Activated T-cell treated with anti-CD3 and anti-CD28 coated beads for 48 hours (primary cell): ENCODE measurements at regions not wholly inside any gene's neighbourhood (a gene's known extent, or its start where the extent isn't known, plus 50 kb on each side); places are given as distances from the start of the nearest gene placed in this dataset.
"Not testable (repeated sequence)": the region's sequence is repeated elsewhere in the genome, so short reads cannot be mapped to it uniquely, and the experiment has no call there.

Experiments
- DNase-seq: peaks from one replicate; pipeline ENCODE4 v3.0.0-alpha.2; 2020; ENCODE audit warnings: low read depth

DNA sequence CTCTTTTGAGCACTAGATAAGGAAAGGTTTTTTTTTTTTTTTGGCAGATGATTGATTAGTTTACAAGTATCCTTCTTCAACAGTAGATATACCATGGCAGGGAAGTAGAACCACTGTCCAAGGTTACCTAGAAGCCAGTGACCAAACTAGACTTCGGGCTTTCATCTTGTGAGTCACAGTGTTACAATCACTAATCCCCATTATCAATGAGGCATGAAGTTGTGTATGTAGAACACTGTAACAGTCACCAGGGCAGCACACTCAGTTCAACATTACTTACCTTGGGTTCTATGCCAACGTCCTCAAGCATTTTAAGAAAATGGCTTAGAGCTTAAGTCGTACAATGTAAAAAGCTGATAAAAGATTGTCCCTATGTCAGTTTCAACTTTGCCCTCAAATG, 430.9 kb downstream of the ETS1 start:
- no peak for DNase-seq

DNA sequence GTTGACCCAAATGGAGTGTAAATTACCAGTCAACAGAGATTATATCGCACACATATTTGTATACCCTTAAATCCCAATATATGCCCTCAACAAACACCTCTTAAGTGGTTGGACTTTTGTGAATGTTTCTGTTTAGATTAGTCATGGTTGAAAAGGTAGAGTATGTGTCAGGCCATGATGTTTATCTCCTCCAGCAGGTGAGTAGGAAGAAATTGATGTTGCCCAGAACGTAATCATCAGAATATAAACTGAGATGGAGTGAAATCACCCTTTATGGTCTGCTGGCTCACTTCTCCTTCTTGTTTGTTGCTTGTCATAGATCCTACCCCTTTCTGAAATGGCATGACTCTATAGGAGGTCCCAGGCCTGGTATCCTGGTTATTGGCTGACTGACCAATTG, 431.8 kb downstream of the ETS1 start:
- DNase-seq: no peak

DNA sequence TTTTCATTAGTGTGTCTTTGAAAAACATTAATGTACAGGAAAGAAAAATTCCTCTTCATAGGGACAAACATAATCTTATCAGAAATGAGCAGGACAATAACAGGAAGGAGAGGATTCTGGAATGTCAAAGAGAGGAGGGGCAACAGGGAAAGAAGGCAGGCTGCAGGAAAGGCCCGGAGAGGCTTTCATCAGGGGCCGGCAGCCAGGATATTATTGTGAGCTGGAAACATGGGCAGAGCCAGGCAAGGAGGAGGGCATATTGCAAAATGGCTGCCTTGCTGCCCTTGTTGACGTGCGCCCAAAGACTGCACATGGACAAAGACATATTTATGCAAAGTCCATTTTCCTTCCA, 433.7 kb downstream of the ETS1 start:
- no peak for DNase-seq

DNA sequence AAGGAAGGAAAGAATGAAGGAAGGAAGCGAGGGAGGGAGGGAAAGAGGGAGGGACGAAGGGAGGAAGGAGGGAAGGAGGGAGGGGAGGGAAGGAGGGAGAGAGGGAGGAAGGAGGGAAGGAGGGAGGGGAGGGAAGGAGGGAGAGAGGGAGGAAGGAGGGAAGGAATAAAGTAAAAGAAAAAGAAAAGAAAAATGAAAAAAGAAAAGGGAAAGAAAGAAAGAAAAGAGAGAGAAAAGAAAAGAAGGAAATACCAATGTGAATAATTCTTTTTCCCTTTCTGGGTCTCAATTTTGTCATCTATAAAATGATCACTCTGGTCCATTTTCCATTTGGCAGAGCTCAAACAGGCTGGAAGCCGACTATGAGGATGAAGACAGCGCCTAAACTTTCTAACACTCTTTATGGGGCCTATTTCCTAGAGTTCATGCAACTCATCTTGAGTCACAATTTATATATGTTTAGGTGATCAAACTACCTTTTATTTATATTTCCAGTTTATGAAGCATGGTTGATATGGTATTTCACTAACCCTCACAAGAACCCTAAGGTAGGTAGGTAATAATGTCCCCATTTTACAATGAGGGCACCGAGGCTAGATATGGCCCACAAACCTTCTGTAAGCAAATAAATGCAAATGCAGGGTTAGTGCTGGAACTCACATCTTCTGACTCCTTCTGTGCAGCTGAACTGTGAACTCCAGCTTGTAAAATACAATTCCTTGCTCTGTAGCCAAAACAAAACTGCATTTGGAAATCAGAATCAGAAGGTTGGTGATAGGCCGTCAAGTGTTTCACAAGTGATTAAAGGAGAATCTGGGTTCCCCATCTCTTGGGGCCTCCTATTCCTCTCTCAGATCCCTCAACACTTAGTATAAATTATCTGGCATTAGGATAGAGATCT, 434.3 kb downstream of the ETS1 start:
- DNase-seq: no peak

GRCh38 chr11:128151780-128152179, 435.6 kb downstream of the ETS1 start:
- no peak for DNase-seq

- no peak for DNase-seq
Measured at GRCh38 chr11:128151338-128151737, 436.0 kb downstream of the ETS1 start.

GRCh38 chr11:128148208-128148607, 439.1 kb downstream of the ETS1 start:
- DNase-seq: no peak

DNA sequence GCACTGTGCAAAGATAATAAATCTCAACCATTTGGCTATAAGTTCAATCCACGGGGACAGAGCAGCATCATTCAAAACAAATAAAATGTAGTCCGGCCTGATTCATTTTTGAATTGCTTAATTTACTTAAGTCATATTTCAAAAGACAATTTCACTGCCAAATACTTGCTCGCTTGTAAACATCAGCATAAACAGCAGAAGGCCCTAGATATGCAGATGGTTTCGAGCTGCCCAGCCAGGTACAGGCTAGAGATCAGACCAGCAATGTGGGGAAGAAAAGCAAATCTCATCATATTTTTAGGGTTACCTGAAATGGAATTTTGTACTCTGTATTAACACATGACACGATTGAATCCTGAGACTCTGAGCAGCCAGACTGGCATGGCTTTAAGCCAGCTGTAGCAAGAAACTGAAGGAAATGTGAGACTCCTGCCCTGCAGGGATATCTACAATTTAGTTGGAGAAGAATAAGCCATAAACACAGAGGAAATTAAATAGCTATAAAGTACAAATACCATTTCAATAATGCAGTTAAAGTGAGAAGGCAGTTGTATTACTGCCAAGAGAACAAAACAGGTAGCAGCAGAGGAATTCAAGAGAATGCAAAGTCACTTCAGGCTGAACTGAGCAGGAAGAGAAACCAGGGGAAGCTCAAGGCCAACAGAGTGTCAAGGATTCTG, 440.3 kb downstream of the ETS1 start:
- DNase-seq: no peak

GRCh38 chr11:128140293-128140692, 447.1 kb downstream of the ETS1 start:
- DNase-seq: not testable (repeated sequence)

DNA sequence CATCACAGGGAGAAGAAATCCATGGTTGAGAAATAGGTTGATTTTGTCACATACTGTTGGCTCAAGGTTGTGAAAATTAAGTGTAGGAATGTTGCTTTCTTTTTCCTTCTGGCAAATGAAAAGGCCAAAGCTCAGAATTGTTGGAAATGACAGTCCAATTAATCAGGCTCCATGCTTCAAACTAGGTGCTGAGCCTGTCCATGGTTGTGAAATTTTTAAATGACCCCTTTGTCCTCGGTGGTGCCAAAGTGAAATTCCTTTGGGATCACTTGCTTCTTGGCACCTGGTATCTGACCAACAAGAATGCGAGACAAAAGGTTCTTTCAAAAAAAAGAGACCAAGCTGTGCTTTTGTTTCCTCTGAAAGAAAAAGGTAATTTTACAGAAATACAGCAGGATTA, 451.9 kb downstream of the ETS1 start:
- no peak for DNase-seq

- DNase-seq: no peak
Measured at GRCh38 chr11:128133501-128133900, 453.9 kb downstream of the ETS1 start.

GRCh38 chr11:128130052-128130451, 457.3 kb downstream of the ETS1 start:
- no peak for DNase-seq

GRCh38 chr11:128125723-128126122, 461.6 kb downstream of the ETS1 start:
- DNase-seq: no peak

DNA sequence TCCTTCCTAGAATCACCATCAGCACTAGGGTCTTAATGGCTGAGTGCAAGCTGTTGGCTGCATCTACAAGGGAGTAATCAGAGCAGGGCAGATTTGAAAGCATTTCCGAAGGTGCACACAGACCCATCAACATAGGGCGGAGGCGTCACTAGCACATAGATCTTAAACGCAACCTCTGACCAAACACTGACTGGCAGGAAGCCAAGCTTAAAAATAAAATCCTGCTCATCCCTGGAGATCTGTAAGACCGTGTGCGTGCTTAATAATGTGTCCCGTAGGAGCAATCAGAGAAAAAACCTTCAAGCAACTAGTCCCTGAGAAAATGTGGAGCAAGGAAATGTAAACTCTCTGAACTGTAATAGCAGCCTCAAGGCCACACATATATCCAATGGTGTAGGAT, 470.5 kb downstream of the ETS1 start:
- DNase-seq: no peak

- no peak for DNase-seq
Measured at GRCh38 chr11:128116447-128116846, 470.9 kb downstream of the ETS1 start.

GRCh38 chr11:128105950-128106349, 481.4 kb downstream of the ETS1 start:
- no peak for DNase-seq

DNA sequence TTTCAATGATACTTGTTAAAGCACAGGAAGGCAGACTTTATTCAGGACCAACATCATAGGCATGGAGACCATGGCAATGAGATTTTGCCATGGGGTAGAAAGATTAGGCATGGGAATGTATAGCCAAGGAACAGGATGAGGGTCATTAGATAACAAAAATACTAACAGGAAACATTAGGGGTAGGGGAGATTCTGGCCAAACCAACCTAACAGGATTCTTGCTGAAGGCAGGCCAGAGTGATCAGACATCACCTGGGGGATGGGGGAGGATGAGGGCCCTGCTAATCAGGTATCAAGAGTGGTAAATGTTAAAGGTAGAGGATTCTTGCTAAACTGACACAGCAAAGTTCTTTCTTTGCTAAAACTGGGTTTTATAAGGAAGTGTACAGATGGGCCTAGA, 481.8 kb downstream of the ETS1 start:
- DNase-seq: no peak

DNA sequence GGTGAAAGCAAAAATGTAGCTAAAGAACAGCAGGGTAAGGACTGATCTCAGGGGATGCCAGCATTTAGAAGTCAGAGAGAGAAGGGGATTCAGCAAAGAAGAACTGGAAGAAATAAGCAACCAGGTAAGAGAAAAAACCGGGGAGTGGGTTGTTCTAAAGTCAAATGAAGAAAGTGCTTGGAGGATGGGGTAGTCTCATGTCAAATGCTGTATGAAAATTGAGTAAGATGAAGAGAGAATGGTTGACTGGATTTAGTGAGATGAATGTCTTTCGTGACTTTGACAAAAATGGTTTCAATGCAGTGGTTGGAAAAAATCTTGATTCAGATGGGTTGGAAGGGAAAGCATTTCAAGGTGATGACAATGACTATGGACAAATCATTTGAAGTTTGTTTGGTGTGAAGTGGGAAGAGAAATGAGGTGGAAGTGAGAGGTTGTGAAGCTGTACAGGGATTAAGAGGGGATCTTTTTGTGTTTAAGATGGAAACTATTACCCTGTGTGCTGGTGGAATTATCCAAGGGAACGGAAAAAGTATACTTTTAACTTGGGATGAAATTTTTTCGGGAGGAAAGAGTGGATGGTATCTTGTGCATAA, 484.0 kb downstream of the ETS1 start:
- DNase-seq: no peak

DNA sequence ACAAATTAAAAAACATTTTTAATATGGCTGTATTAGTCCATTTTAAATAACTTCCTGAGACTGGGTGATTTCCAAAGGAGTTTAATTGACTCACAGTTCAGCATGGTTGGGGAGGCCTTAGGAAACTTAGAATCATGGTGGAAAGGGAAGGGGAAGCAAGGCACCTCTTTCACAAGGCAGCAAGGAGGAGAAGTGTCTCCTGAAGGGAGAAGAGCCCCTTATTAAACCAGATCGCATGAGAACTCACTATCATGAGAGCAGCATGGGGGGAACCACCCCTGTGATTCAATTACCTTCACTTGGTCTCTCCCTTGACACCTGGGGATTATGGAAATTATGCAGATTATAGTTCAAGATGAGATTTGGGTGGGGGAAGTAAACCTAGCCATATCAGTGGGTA, 488.6 kb downstream of the ETS1 start:
- no peak for DNase-seq

GRCh38 chr11:128095466-128095981, 491.8 kb downstream of the ETS1 start:
- no peak for DNase-seq

DNA sequence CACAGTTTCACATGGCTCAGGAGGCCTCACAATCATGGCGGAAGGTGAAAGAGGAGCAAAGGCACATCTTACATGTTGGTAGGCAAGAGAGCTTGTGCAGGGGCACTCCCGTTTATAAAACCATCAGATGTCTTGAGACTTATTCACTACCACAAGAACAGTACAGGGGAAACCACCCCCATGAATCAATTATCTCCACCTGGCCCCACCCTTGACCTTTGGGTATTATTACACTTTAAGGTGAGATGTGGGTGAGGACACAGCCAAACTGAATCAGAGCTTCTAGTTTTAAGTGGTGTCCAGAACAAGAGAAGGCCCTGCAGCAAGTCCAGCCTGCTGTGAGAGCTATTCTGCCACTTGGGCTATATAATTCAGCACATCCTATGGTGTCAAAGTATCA, 493.7 kb downstream of the ETS1 start:
- DNase-seq: no peak

- no peak for DNase-seq
Measured at GRCh38 chr11:128089962-128090361, 497.4 kb downstream of the ETS1 start.

DNA sequence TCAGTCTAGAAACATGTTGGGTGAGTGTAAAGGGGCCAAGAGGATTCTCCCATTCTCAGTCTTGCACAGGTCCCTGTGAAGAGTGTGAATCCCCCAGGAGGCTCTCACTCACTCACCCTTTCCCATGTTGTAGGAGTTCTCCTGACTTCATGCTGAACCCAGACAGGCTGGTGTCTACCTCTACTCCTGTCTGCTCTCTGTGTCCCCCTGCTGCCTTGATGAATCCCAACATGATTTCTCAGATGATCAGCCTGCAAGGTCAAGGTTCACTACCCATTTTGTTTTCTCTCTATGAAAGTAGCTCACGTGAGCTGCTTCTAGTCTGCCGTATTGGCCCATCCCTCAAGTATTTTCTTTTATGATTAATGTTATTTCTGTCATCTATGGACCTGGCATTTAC, 500.6 kb downstream of the ETS1 start:
- no peak for DNase-seq
